Loucy (cell line): ENCODE measurements at regions not wholly inside any gene's neighbourhood (a gene's known extent, or its start where the extent isn't known, plus 50 kb on each side); places are given as distances from the start of the nearest gene placed in this dataset.

Source experiments
- H2AFZ ChIP-seq: fragments of 200-600 bp; sonication (generic); 2 replicates; pipeline ENCODE4 v1.6.0; 2016; ENCODE audit warnings: antibody characterized with exemption, mild to moderate bottlenecking, low read length, moderate library complexity
- H3F3A ChIP-seq: fragments of 200-600 bp; 2 replicates; pipeline ENCODE4 v1.6.0; 2016; ENCODE audit warnings: antibody characterized with exemption, low read depth, mild to moderate bottlenecking
- H3K27me3 ChIP-seq: fragments of 200-600 bp; sonication (generic); 2 replicates; pipeline ENCODE4 v1.6.1; 2014; ENCODE audit warnings: low read length, mild to moderate bottlenecking; ENCODE audit not compliant: insufficient read depth, poor library complexity, severe bottlenecking
- H3K36me3 ChIP-seq: fragments of 200-600 bp; sonication (generic); 2 replicates; pipeline ENCODE4 v1.6.1; 2016; ENCODE audit warnings: low read length; ENCODE audit not compliant: insufficient read depth
- H3K4me1 ChIP-seq: fragments of 200-600 bp; sonication (generic); 2 replicates; pipeline ENCODE4 v1.5.1; 2014; ENCODE audit warnings: low read length, mild to moderate bottlenecking; ENCODE audit not compliant: insufficient read depth, poor library complexity, severe bottlenecking
- H3K4me2 ChIP-seq: fragments of 200-600 bp; sonication (generic); 2 replicates; pipeline ENCODE4 v1.6.0; 2014; ENCODE audit warnings: antibody characterized with exemption, low read length, low read depth, mild to moderate bottlenecking; ENCODE audit not compliant: poor library complexity, severe bottlenecking
- H3K4me3 ChIP-seq: fragments of 200-600 bp; sonication (generic); 2 replicates; pipeline ENCODE4 v1.5.1; 2014; ENCODE audit warnings: low read length, mild to moderate bottlenecking, mixed read lengths; ENCODE audit not compliant: poor library complexity, severe bottlenecking
- H3K79me2 ChIP-seq: fragments of 200-600 bp; sonication (generic); 2 replicates; pipeline ENCODE4 v1.6.1; 2014; ENCODE audit warnings: low read length; ENCODE audit not compliant: insufficient read depth
- H3K9ac ChIP-seq: fragments of 200-600 bp; sonication (generic); 2 replicates; pipeline ENCODE4 v1.6.0; 2014; ENCODE audit warnings: mild to moderate bottlenecking, low read depth, low read length, moderate library complexity; ENCODE audit not compliant: poor library complexity, severe bottlenecking
- H3K9me2 ChIP-seq: fragments of 200-600 bp; sonication (generic); replicated peaks from 2 replicates; pipeline ENCODE4 v1.6.1; 2016; ENCODE audit warnings: low read depth, low read length, mixed read lengths
- H3K9me3 ChIP-seq: fragments of 200-600 bp; sonication (generic); 2 replicates; pipeline ENCODE4 v1.6.1; 2014; ENCODE audit warnings: mild to moderate bottlenecking, antibody characterized with exemption, low read length, low read depth; ENCODE audit not compliant: insufficient read depth
- H4K20me1 ChIP-seq: fragments of 200-600 bp; sonication (generic); 2 replicates; pipeline ENCODE4 v1.6.0; 2014; ENCODE audit warnings: antibody characterized with exemption, low read length, mild to moderate bottlenecking; ENCODE audit not compliant: insufficient read depth, poor library complexity, severe bottlenecking
- CTCF ChIP-seq: fragments of 200-600 bp; sonication (generic); conservative IDR thresholded peaks from 2 replicates; pipeline ENCODE4 v1.5.1; 2014; ENCODE audit warnings: mild to moderate bottlenecking, antibody characterized with exemption, low read length
- EZH2phosphoT487 ChIP-seq: fragments of 200-600 bp; IDR thresholded peaks from 2 replicates; pipeline ENCODE4 v1.6.1; 2018; ENCODE audit warnings: antibody characterized with exemption, mild to moderate bottlenecking, moderate library complexity, borderline replicate concordance

- Histone ChIP-seq H3K36me3 (no peaks in the 10 kb centered on the region), H4K20me1 (no peaks in the 10 kb centered on the region), H3K9ac (no peak overlapping the region), H2AFZ (no peak overlapping the region), H3K9me2 (no peaks in the 10 kb centered on the region), H3K4me3 (no peak overlapping the region), H3K79me2 (no peaks in the 10 kb centered on the region), H3K4me1 (no peaks in the 10 kb centered on the region), H3K27me3 (no peaks in the 10 kb centered on the region), H3K4me2 (no peak overlapping the region), H3F3A (no peaks in the 10 kb centered on the region), H3K9me3 (no peaks in the 10 kb centered on the region)
- TF ChIP-seq EZH2phosphoT487 (no peak), CTCF (no peak)
Measured at GRCh38 chr11:37710031-37710430, 1112.0 kb upstream of the RAG2 start.

GRCh38 chr11:37704791-37705190 lies 1106.8 kb upstream of the RAG2 start:
- TF ChIP-seq EZH2phosphoT487 (no peak), CTCF (no peak)
- H3K9ac ChIP-seq = no peak overlapping the region
- H3K36me3 ChIP-seq = no peaks in the 10 kb centered on the region
- H3K4me3 ChIP-seq = no peak overlapping the region
- H3K4me2 ChIP-seq = no peak overlapping the region
- H3K27me3 ChIP-seq = no peaks in the 10 kb centered on the region
- no peaks in the 10 kb centered on the region for H3F3A ChIP-seq
- H2AFZ ChIP-seq = no peak overlapping the region
- H3K9me2 ChIP-seq = no peaks in the 10 kb centered on the region
- no peaks in the 10 kb centered on the region for H4K20me1 ChIP-seq
- no peaks in the 10 kb centered on the region for H3K4me1 ChIP-seq
- H3K79me2 ChIP-seq = no peaks in the 10 kb centered on the region
- H3K9me3 ChIP-seq = no peaks in the 10 kb centered on the region

GRCh38 chr11:37699644-37700043 lies 1101.6 kb upstream of the RAG2 start:
- no peak for TF ChIP-seq EZH2phosphoT487
- no peak for TF ChIP-seq CTCF
- Histone ChIP-seq H3K4me2 (no peak overlapping the region), H3F3A (no peaks in the 10 kb centered on the region), H3K9me3 (no peaks in the 10 kb centered on the region; the same call in 1 of the 2 replicates), H3K4me3 (no peak overlapping the region), H3K27me3 (no peaks in the 10 kb centered on the region), H4K20me1 (no peaks in the 10 kb centered on the region), H3K9me2 (no peaks in the 10 kb centered on the region), H3K9ac (no peak overlapping the region), H3K79me2 (no peaks in the 10 kb centered on the region), H2AFZ (no peak overlapping the region), H3K4me1 (no peaks in the 10 kb centered on the region), H3K36me3 (no peaks in the 10 kb centered on the region)
